AG09309 (cell line): ENCODE measurements at regions not wholly inside any gene's neighbourhood (a gene's known extent, or its start where the extent isn't known, plus 50 kb on each side); places are given as distances from the start of the nearest gene placed in this dataset.

ENCODE experiments used
- DNase-seq: peaks from one replicate; pipeline ENCODE4 v3.0.0-alpha.2; 2010; ENCODE audit warnings: low read depth
- H3K4me3 ChIP-seq: 2 replicates; pipeline ENCODE4 v1.5.1; 2011; ENCODE audit warnings: mild to moderate bottlenecking, low read depth, low read length, moderate library complexity; ENCODE audit not compliant: control insufficient read depth
- TF ChIP-seq, protein P1 (sequence below): IDR thresholded peaks from 2 replicates; pipeline ENCODE4 v1.5.1; 2011; ENCODE audit warnings: mild to moderate bottlenecking, low read depth, low read length, inconsistent platforms; ENCODE audit not compliant: insufficient read depth, control insufficient read depth; ENCODE audit errors: missing control alignments

GRCh38 chr6:106773996-106774629, 144.7 kb downstream of the QRSL1 start:
- H3K4me3 ChIP-seq = no peak overlapping the region
- TF ChIP-seq, protein P1, sequence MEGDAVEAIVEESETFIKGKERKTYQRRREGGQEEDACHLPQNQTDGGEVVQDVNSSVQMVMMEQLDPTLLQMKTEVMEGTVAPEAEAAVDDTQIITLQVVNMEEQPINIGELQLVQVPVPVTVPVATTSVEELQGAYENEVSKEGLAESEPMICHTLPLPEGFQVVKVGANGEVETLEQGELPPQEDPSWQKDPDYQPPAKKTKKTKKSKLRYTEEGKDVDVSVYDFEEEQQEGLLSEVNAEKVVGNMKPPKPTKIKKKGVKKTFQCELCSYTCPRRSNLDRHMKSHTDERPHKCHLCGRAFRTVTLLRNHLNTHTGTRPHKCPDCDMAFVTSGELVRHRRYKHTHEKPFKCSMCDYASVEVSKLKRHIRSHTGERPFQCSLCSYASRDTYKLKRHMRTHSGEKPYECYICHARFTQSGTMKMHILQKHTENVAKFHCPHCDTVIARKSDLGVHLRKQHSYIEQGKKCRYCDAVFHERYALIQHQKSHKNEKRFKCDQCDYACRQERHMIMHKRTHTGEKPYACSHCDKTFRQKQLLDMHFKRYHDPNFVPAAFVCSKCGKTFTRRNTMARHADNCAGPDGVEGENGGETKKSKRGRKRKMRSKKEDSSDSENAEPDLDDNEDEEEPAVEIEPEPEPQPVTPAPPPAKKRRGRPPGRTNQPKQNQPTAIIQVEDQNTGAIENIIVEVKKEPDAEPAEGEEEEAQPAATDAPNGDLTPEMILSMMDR = no peak
- DNase-seq = no peak

- H3K4me3 ChIP-seq = no peak overlapping the region
- TF ChIP-seq, protein P1 = no peak
- DNase-seq = no peak
These were observed 144.1 kb downstream of the QRSL1 start for GRCh38 chr6:106773522-106773921.

GRCh38 chr6:106772270-106773142, 143.1 kb downstream of the QRSL1 start:
- TF ChIP-seq, protein P1 = no peak
- H3K4me3 ChIP-seq = no peak overlapping the region
- DNase-seq = no peak

- no peak for DNase-seq
- TF ChIP-seq, protein P1 = no peak
- H3K4me3 ChIP-seq = no peak overlapping the region
These were observed 142.4 kb downstream of the QRSL1 start for GRCh38 chr6:106771822-106772221.

- TF ChIP-seq, protein P1 = no peak
- H3K4me3 ChIP-seq = no peak overlapping the region
- no peak for DNase-seq
These were observed 141.3 kb downstream of the QRSL1 start for GRCh38 chr6:106770663-106771062.

- TF ChIP-seq, protein P1 = no peak
- no peak for DNase-seq
- no peak overlapping the region for H3K4me3 ChIP-seq
These were observed 140.7 kb downstream of the QRSL1 start for GRCh38 chr6:106770081-106770480.
